ENCODE measurements at regions not wholly inside any gene's neighbourhood (a gene's known extent, or its start where the extent isn't known, plus 50 kb on each side); places are given as distances from the start of the nearest gene placed in this dataset.

GRCh38 chr2:239605409-239605808 is 204.6 kb upstream of the HDAC4 start:
- no peak for TF ChIP-seq CTCF (IDR thresholded peaks at IDR 0.05)
- no peak for TF ChIP-seq POLR2A (IDR thresholded peaks at IDR 0.05)
- no peak for TF ChIP-seq POLR2AphosphoS5 (IDR thresholded peaks at IDR 0.05)
- TF ChIP-seq EP300 (IDR thresholded peaks at IDR 0.05; ENCODE audit: low read depth): no peak
